ENCODE measurements at regions not wholly inside any gene's neighbourhood (a gene's known extent, or its start where the extent isn't known, plus 50 kb on each side); places are given as distances from the start of the nearest gene placed in this dataset.
"Not testable (repeated sequence)": the region's sequence is repeated elsewhere in the genome, so short reads cannot be mapped to it uniquely, and the experiment has no call there.

- POLR2A ChIA-PET, result no interaction called here
- Histone ChIP-seq H4K20me1 (replicated peaks; ENCODE audit: control insufficient read depth, extremely low read depth, insufficient read depth, low read length) (no peaks in the 10 kb centered on the region), H3K36me3 (ENCODE audit: control insufficient read depth in 2 of 2, extremely low read depth in 1 of 2, insufficient read depth in 2 of 2, low read length in 2 of 2) (no peaks in the 10 kb centered on the region), H2AFZ (ENCODE audit: low read depth, low read length) (no peak overlapping the region), H3K4me1 (ENCODE audit: control insufficient read depth, extremely low read depth, insufficient read depth, low read length) (no peaks in the 10 kb centered on the region), H3K27ac (ENCODE audit: insufficient read depth, low read depth, low read length) (no peak overlapping the region), H3K9ac (replicated peaks; ENCODE audit: extremely low read depth, insufficient read depth, low read length) (no peak overlapping the region), H3K4me3 (replicated peaks in 1 of 3; ENCODE audit: insufficient read depth in 1 of 3, low read depth in 1 of 3, low read length in 3 of 3) (no peak overlapping the region), H3K4me2 (ENCODE audit: insufficient read depth, low read length) (no peak overlapping the region), H3K79me2 (ENCODE audit: control insufficient read depth, insufficient read depth, low read length) (no peaks in the 10 kb centered on the region), H3K27me3 (ENCODE audit: control insufficient read depth in 2 of 2, insufficient read depth in 2 of 2, low read length in 2 of 2) (no peaks in the 10 kb centered on the region), H3K9me3 (replicated peaks; ENCODE audit: control insufficient read depth, insufficient read depth, low read length) (no peaks in the 10 kb centered on the region), H3K9me1 (replicated peaks; ENCODE audit: control insufficient read depth, extremely low read depth, insufficient read depth, low read length) (no peaks in the 10 kb centered on the region)
- CTCF ChIA-PET, result no interaction called here
- DNase-seq (ENCODE audit: low read depth, low spot score), result no peak
- TF ChIP-seq GATA2 (IDR thresholded peaks at IDR 0.05; ENCODE audit: insufficient read depth, insufficient read length, low read depth, low read length), result no peak
- TF ChIP-seq, protein P1, sequence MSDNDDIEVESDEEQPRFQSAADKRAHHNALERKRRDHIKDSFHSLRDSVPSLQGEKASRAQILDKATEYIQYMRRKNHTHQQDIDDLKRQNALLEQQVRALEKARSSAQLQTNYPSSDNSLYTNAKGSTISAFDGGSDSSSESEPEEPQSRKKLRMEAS (IDR thresholded peaks at IDR 0.05; ENCODE audit: insufficient read depth, insufficient read length), result no peak
- no peak for TF ChIP-seq POLR2A (IDR thresholded peaks at IDR 0.05; ENCODE audit: low read depth, low read length)
- no peak for TF ChIP-seq POLR2AphosphoS5 (IDR thresholded peaks at IDR 0.05; ENCODE audit: insufficient read depth, low read depth, low read length)
- TF ChIP-seq CTCF (IDR thresholded peaks at IDR 0.05; ENCODE audit: extremely low read depth in 1 of 2, insufficient read depth in 1 of 2, low read depth in 1 of 2, low read length in 2 of 2), result no peak
- TF ChIP-seq JUN (IDR thresholded peaks at IDR 0.05; ENCODE audit: borderline replicate concordance, insufficient read depth, insufficient read length, low read depth), result no peak
- TF ChIP-seq MYC (IDR thresholded peaks at IDR 0.05; ENCODE audit: low read depth, low read length), result no peak
- BruUV-seq (replicated peaks), result no TSS peak
- dilution Hi-C loops (cut with MboI; ENCODE audit: extremely low pct_ligation_motif_present, low sequenced_read_pairs) (no loop called here), intact Hi-C loops (cut with micrococcal nuclease) (no loop called here)
- no peak for FAIRE-seq
Measured at GRCh38 chr16:10300905-10301304, 85.0 kb upstream of the ATF7IP2 start.

GRCh38 chr16:10301547-10301946 lies 84.3 kb upstream of the ATF7IP2 start:
- BruUV-seq (replicated peaks); H3K4me3 ChIP-seq (replicated peaks in 1 of 3; ENCODE audit: insufficient read depth in 1 of 3, low read depth in 1 of 3, low read length in 3 of 3); H3K9me3 ChIP-seq (replicated peaks; ENCODE audit: control insufficient read depth, insufficient read depth, low read length); H2AFZ ChIP-seq (ENCODE audit: low read depth, low read length); H3K27me3 ChIP-seq (ENCODE audit: control insufficient read depth in 2 of 2, insufficient read depth in 2 of 2, low read length in 2 of 2); H3K36me3 ChIP-seq (ENCODE audit: control insufficient read depth in 2 of 2, extremely low read depth in 1 of 2, insufficient read depth in 2 of 2, low read length in 2 of 2); H3K4me2 ChIP-seq (ENCODE audit: insufficient read depth, low read length); FAIRE-seq; H3K27ac ChIP-seq (ENCODE audit: insufficient read depth, low read depth, low read length); H3K9me1 ChIP-seq (replicated peaks; ENCODE audit: control insufficient read depth, extremely low read depth, insufficient read depth, low read length); CTCF ChIA-PET; POLR2A ChIA-PET; intact Hi-C loops (cut with micrococcal nuclease); H4K20me1 ChIP-seq (replicated peaks; ENCODE audit: control insufficient read depth, extremely low read depth, insufficient read depth, low read length); H3K9ac ChIP-seq (replicated peaks; ENCODE audit: extremely low read depth, insufficient read depth, low read length); DNase-seq (ENCODE audit: low read depth, low spot score); dilution Hi-C loops (cut with MboI; ENCODE audit: extremely low pct_ligation_motif_present, low sequenced_read_pairs); H3K79me2 ChIP-seq (ENCODE audit: control insufficient read depth, insufficient read depth, low read length); H3K4me1 ChIP-seq (ENCODE audit: control insufficient read depth, extremely low read depth, insufficient read depth, low read length): not testable (repeated sequence)
